NB4 (cell line): ENCODE measurements at regions not wholly inside any gene's neighbourhood (a gene's known extent, or its start where the extent isn't known, plus 50 kb on each side); places are given as distances from the start of the nearest gene placed in this dataset.

ENCODE experiments used
- CTCF ChIP-seq: IDR thresholded peaks from one replicate; pipeline ENCODE4 v1.5.1; 2012; ENCODE audit warnings: low read depth, low read length
- POLR2A ChIP-seq: IDR thresholded peaks from 2 replicates; pipeline ENCODE4 v1.6.1; 2011; ENCODE audit warnings: mild to moderate bottlenecking; ENCODE audit not compliant: insufficient read length; ENCODE audit errors: extremely low read depth

- TF ChIP-seq POLR2A (no peak), CTCF (no peak)
These were observed 474.4 kb downstream of the RAPGEF2 start for GRCh38 chr4:159577241-159577640.
